DOHH2 (cell line): ENCODE measurements at regions not wholly inside any gene's neighbourhood (a gene's known extent, or its start where the extent isn't known, plus 50 kb on each side); places are given as distances from the start of the nearest gene placed in this dataset.

Experiments
- EZH2phosphoT487 ChIP-seq: fragments of 200-600 bp; sonication (generic); IDR thresholded peaks from 2 replicates; pipeline ENCODE4 v1.6.1; 2017; ENCODE audit warnings: borderline replicate concordance, mild to moderate bottlenecking, antibody characterized with exemption, low read length, moderate library complexity, mixed read lengths
- TF ChIP-seq, protein P1 (sequence below): fragments of 200-600 bp; sonication (generic); IDR thresholded peaks from one replicate; pipeline ENCODE4 v1.5.1; 2014; ENCODE audit warnings: antibody characterized with exemption, mild to moderate bottlenecking, low read depth, low read length; ENCODE audit not compliant: poor library complexity, severe bottlenecking

DNA sequence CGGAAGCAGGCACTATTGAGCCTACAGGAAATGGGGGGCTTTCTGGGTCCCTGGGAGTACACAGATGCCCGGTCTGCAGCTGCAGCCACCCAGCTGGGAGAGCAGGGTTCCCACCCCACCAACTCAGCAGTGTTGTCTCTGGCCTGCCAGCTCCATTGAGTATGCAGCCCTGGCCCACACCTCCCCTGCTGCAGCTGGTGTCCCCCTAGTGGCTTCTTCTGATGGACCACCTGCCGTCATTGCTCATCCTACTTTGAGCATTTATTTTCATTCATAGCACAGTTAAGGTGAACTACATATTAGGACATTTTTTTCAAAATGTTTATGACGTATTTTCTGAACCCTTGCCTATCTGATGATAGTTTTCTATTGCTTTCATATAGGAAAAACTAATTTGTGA is 189.8 kb upstream of the LYPLAL1 start:
- TF ChIP-seq, protein P1, sequence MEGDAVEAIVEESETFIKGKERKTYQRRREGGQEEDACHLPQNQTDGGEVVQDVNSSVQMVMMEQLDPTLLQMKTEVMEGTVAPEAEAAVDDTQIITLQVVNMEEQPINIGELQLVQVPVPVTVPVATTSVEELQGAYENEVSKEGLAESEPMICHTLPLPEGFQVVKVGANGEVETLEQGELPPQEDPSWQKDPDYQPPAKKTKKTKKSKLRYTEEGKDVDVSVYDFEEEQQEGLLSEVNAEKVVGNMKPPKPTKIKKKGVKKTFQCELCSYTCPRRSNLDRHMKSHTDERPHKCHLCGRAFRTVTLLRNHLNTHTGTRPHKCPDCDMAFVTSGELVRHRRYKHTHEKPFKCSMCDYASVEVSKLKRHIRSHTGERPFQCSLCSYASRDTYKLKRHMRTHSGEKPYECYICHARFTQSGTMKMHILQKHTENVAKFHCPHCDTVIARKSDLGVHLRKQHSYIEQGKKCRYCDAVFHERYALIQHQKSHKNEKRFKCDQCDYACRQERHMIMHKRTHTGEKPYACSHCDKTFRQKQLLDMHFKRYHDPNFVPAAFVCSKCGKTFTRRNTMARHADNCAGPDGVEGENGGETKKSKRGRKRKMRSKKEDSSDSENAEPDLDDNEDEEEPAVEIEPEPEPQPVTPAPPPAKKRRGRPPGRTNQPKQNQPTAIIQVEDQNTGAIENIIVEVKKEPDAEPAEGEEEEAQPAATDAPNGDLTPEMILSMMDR: peak; percentile 41
- no peak for TF ChIP-seq EZH2phosphoT487
